ENCODE measurements at regions not wholly inside any gene's neighbourhood (a gene's known extent, or its start where the extent isn't known, plus 50 kb on each side); places are given as distances from the start of the nearest gene placed in this dataset.
A peak's percentile ranks its signal among the peaks of the same experiment; 100 is the strongest.
"Not testable (repeated sequence)": the region's sequence is repeated elsewhere in the genome, so short reads cannot be mapped to it uniquely, and the experiment has no call there.

DNA sequence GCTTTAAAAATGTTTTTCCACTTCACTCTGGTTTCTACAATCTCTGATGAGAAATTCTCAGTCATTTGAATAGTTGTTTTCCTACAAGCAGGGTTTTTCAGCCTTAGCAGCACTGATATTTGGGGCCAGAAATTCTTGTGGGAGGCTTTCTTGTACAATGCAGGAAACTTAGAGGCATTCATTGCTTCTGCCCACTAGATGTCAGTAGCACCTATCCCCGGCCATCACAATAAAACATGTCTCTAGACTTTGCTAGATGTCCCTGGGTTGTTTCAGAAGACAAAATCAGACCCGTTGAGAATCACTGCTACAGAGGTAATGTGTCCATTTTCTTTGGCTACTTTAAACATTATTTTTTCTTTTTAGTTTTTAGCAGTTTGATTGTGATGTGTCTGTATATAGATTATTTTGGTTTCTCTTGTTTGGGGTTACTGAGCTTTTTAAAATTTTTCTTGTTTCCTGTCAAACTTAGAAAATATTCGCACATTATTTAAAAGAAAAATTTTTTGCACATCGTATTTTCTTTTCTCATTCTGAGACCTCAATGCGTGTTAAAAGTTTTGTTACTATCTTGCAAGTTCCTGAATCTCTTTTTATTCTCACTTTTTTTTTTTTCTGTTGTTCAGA is 60.8 kb upstream of the CCDC179 start:
- DNase-seq (no peak), ATAC-seq (peak; percentile 77 to 78)
- WGBS = 49% methylated on average over 5 of the region's 5 CpGs
- Histone ChIP-seq H3K9me3 (ENCODE audit: control insufficient read depth, low read length) (no peaks in the 10 kb centered on the region), H3K4me1 (ENCODE audit: control insufficient read depth, insufficient read depth, low read length) (no peaks in the 10 kb centered on the region), H3K4me3 (ENCODE audit: low read length) (no peak overlapping the region), H3K27me3 (ENCODE audit: control insufficient read depth, insufficient read depth) (no peaks in the 10 kb centered on the region), H3K27ac (ENCODE audit: low read length) (no peak overlapping the region)
- intact Hi-C loops (cut with DNase I) = no loop called here

DNA sequence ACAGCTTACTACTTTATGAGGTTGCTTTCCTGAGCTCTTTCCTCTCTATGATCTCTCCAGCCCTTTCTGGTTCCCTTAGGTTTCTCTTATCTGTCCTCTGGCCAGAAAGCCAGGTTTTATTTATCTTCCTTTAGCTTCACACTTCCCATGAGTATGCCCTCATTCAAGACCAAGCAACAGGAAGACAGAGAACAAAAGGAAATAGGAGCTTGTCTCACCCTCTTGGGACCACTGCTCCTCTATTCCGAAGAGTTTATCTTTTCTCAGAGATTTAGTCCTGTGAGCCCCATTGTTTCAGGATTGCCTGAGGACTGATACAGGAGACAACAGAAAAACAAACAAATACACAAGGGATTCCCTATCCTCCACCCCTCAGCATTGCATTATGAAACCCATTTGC is 62.4 kb upstream of the CCDC179 start:
- 28% methylated on average over 1 of the region's 1 CpG for WGBS
- DNase-seq (no peak), ATAC-seq (no peak)
- Histone ChIP-seq H3K27ac (ENCODE audit: low read length) (no peak overlapping the region), H3K4me1 (ENCODE audit: control insufficient read depth, insufficient read depth, low read length) (no peaks in the 10 kb centered on the region), H3K4me3 (ENCODE audit: low read length) (no peak overlapping the region), H3K27me3 (ENCODE audit: control insufficient read depth, insufficient read depth) (no peaks in the 10 kb centered on the region), H3K9me3 (ENCODE audit: control insufficient read depth, low read length) (no peaks in the 10 kb centered on the region)
- intact Hi-C loops (cut with DNase I) = no loop called here

DNA sequence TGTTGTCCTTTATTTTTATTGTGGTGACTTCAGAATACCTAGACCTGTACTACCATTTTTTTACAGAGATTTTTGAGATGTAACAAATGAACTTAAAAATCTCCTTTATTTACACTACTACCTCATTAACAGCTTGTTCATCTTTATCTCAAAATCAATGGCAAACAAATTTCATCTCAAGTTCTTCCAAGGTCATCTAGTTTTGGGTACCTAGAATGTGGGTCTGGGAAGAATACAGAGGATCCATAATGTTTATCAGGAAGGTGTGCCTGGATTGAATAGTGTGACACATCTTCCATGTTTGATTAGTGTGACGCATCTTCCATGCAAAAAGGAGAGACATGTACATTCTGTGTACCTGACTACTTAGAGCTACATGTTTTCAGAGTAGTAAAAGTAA is 63.3 kb upstream of the CCDC179 start:
- no peaks in the 10 kb centered on the region for H3K9me3 ChIP-seq (ENCODE audit: control insufficient read depth, low read length)
- DNase-seq = no peak
- H3K27ac ChIP-seq (ENCODE audit: low read length) = no peak overlapping the region
- 97% methylated on average over 1 of the region's 1 CpG for WGBS
- no peaks in the 10 kb centered on the region for H3K27me3 ChIP-seq (ENCODE audit: control insufficient read depth, insufficient read depth)
- no peaks in the 10 kb centered on the region for H3K4me1 ChIP-seq (ENCODE audit: control insufficient read depth, insufficient read depth, low read length)
- intact Hi-C loops (cut with DNase I) = no loop called here
- no peak for ATAC-seq
- no peak overlapping the region for H3K4me3 ChIP-seq (ENCODE audit: low read length)

DNA sequence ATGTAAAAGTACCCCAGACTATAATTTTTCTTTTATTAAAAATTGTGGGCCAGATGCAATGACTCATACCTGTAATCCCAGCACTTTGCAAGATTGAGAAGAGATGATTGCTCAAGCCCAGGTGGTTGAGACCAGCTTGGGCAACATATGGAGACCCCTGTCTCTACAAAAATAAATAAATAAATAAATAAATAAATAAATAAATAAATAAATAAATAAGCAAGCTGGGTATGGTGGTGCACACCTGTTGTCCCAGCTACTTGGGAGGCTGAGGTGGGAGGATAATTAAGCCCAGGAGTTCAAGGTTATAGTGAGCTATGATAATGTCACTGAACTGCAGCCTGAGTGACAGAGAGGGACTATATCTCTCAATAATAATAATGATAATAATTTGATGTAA is 66.1 kb upstream of the CCDC179 start:
- H3K27me3 ChIP-seq (ENCODE audit: control insufficient read depth, insufficient read depth) = no peaks in the 10 kb centered on the region
- no peaks in the 10 kb centered on the region for H3K4me1 ChIP-seq (ENCODE audit: control insufficient read depth, insufficient read depth, low read length)
- no peak overlapping the region for H3K4me3 ChIP-seq (ENCODE audit: low read length)
- DNase-seq (no peak), ATAC-seq (no peak)
- intact Hi-C loops (cut with DNase I) = no loop called here
- H3K9me3 ChIP-seq (ENCODE audit: control insufficient read depth, low read length) = no peaks in the 10 kb centered on the region
- H3K27ac ChIP-seq (ENCODE audit: low read length) = no peak overlapping the region

DNA sequence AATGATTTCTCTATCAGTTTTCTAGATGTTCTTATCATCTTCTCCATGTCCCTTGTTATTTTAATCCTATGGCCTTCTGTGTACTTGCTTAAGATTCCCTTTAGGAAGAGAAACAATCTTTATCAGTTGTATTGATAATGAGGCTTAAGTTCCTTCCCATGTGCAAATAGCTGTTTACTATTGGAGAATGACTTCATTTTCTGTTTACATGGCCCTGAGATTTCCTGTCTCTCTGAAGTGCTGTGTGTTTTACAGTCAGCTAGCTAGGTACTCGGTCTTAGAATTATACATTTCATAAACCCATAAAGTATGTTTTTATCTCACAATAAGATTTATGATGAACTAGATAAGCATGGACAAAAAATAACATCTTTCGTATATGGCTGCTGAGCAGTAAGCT is 67.5 kb upstream of the CCDC179 start:
- WGBS = 61% methylated on average over 2 of the region's 2 CpGs
- intact Hi-C loops (cut with DNase I) = no loop called here

DNA sequence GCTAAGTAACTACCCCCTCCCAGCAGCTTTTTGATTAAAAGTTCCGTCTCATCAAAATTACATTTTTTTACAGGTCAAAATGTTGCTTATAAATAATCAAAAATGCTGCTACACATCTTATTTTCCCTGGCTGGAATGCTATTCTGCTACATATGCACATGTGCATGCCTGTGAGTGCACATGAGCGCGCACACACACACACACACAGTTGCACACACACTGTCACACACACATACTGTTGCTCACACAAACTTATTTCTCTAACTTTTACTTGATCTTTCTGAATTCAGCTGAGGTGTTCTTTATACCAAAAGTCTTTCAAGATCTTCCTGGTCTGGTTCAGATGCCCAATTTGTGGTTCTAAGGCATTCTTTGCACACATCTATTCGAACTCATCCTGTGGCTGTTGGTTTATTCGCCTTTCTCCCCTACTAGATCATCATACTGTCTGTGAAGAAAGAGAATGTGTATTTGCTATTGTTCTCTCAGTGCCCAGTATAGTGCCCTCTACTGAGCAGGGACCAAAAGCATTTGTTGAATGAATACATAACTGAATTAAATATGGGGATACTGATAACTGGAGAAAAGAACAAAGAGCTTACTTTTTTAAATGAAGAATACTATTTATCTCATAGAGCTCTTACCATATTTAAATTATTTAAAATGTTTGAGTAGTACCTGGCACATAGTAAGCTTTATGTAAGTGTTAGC is 68.1 kb upstream of the CCDC179 start:
- intact Hi-C loops (cut with DNase I) = no loop called here
- Histone ChIP-seq H3K27ac (ENCODE audit: low read length) (no peak overlapping the region), H3K9me3 (ENCODE audit: control insufficient read depth, low read length) (no peaks in the 10 kb centered on the region), H3K4me3 (ENCODE audit: low read length) (no peak overlapping the region), H3K27me3 (ENCODE audit: control insufficient read depth, insufficient read depth) (no peaks in the 10 kb centered on the region), H3K4me1 (ENCODE audit: control insufficient read depth, insufficient read depth, low read length) (no peaks in the 10 kb centered on the region)
- ATAC-seq (no peak), DNase-seq (no peak)
- WGBS = 87% methylated on average over 5 of the region's 5 CpGs

More for the DNA sequence above, 67.5 kb upstream of the CCDC179 start:
- Histone ChIP-seq H3K9me3 (ENCODE audit: control insufficient read depth, low read length) (no peaks in the 10 kb centered on the region), H3K4me3 (ENCODE audit: low read length) (no peak overlapping the region), H3K27me3 (ENCODE audit: control insufficient read depth, insufficient read depth) (no peaks in the 10 kb centered on the region), H3K4me1 (ENCODE audit: control insufficient read depth, insufficient read depth, low read length) (no peaks in the 10 kb centered on the region), H3K27ac (ENCODE audit: low read length) (no peak overlapping the region)
- ATAC-seq = no peak
- DNase-seq = no peak

DNA sequence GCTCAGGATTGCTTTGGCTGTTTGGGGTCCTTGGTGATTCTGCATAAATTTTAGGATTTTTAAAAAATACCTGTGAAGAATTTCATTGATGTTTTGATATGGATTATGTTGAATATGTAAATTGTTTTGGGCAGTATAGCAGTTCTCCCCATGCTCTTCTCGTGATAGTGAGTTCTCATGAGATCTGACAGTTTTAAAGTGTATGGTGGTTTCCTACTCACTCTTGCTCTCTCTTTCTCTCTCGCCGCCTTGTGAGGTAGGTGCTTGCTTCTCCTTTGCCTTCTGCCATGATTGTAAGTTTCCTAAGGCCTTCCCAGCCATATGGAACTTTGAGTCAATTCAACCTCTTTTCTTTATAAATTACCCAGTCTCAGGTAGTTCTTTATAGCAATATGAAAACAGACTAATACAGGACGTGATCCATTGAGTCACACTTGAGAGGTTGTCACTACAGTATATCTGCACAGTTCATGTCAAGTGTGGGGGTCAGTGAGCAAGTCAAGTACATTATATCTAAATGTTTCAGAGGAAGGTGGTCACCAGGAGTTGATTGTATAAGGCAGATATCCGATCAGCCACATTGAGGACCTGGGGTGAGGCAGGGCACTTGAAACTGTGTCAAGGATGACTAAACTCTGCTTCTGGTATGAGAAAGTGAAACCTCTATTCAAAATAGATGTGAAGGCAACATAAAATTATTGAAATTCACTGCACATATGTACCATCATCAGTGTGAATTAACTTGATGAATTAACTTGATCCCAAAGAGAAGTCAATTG is 70.7 kb upstream of the CCDC179 start:
- Histone ChIP-seq H3K9me3 (ENCODE audit: control insufficient read depth, low read length) (no peaks in the 10 kb centered on the region), H3K4me1 (ENCODE audit: control insufficient read depth, insufficient read depth, low read length) (no peaks in the 10 kb centered on the region), H3K27me3 (ENCODE audit: control insufficient read depth, insufficient read depth) (no peaks in the 10 kb centered on the region), H3K4me3 (ENCODE audit: low read length) (no peak overlapping the region), H3K27ac (ENCODE audit: low read length) (no peak overlapping the region)
- ATAC-seq = no peak
- 91% methylated on average over 5 of the region's 5 CpGs for WGBS
- no peak for DNase-seq
- intact Hi-C loops (cut with DNase I) = no loop called here

DNA sequence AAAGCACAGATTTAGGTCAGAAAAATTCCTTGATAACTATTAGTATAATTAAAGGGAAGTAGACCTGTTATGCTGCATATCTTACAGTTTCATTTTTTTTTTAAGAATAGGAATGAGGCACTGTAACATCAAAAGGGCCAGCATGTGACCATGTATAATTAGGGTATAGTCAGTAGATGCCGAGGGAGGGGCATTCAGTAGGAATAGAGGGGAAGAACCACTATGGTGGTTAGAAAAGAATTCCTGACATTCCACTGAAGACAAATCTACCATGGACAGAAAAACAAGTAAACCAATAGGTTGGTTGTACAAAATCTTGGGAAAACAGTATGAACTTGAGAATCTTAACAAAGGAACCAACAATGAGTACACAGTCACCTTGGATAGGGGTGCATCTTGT is 78.4 kb upstream of the CCDC179 start:
- H3K27ac ChIP-seq (ENCODE audit: low read length) = no peak overlapping the region
- DNase-seq (no peak), ATAC-seq (no peak)
- no peak overlapping the region for H3K4me3 ChIP-seq (ENCODE audit: low read length)
- H3K27me3 ChIP-seq (ENCODE audit: control insufficient read depth, insufficient read depth) = no peaks in the 10 kb centered on the region
- H3K9me3 ChIP-seq (ENCODE audit: control insufficient read depth, low read length) = no peaks in the 10 kb centered on the region
- 89% methylated on average over 1 of the region's 1 CpG for WGBS
- intact Hi-C loops (cut with DNase I) = no loop called here
- H3K4me1 ChIP-seq (ENCODE audit: control insufficient read depth, insufficient read depth, low read length) = no peaks in the 10 kb centered on the region

DNA sequence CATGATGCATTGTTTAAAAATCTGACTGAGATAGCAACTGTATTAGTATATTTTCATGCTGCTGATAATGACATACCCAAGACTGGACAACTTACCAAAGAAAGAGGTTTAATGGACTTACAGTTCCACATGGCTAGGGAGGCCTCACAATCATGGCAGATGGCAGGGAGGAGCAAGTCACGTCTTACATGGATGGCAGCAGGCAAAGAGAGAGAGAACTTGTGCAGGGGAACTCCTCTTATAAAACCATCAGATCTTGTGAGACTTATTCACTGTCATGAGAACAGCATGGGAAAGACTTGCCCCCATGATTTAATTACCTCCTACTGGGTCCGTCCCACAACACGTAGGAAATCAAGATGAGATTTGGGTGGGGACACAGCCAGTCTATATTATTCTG is 81.3 kb upstream of the CCDC179 start:
- H3K4me3 ChIP-seq (ENCODE audit: low read length); H3K27me3 ChIP-seq (ENCODE audit: control insufficient read depth, insufficient read depth); intact Hi-C loops (cut with DNase I); ATAC-seq; H3K9me3 ChIP-seq (ENCODE audit: control insufficient read depth, low read length); DNase-seq; H3K4me1 ChIP-seq (ENCODE audit: control insufficient read depth, insufficient read depth, low read length); H3K27ac ChIP-seq (ENCODE audit: low read length): not testable (repeated sequence)
- 90% methylated on average over 3 of the region's 3 CpGs for WGBS

DNA sequence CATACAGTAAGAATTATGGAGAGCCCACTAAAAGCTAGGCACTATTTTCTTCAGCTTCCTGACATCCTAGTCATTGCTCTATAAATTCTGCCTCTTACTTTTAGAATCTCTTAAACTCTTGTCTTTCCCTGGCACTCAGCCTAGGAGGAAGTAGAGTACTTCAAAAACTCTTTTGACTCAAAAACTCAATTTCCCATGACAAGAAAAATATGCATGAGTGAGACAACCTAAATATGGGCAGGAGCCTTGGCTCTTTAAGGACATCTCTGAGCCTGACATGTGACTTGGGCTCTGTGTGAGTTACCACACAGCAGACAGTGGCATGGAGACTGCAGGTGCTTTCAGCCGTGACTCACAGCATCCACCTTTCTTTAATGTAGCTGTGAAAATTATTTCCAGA is 97.5 kb upstream of the CCDC179 start:
- Histone ChIP-seq H3K4me3 (ENCODE audit: low read length) (no peak overlapping the region), H3K27ac (ENCODE audit: low read length) (no peak overlapping the region), H3K4me1 (ENCODE audit: control insufficient read depth, insufficient read depth, low read length) (no peaks in the 10 kb centered on the region), H3K9me3 (ENCODE audit: control insufficient read depth, low read length) (no peaks in the 10 kb centered on the region), H3K27me3 (ENCODE audit: control insufficient read depth, insufficient read depth) (no peaks in the 10 kb centered on the region)
- ATAC-seq = no peak
- DNase-seq = no peak
- intact Hi-C loops (cut with DNase I) = no loop called here
- WGBS = 63% methylated on average over 1 of the region's 1 CpG

DNA sequence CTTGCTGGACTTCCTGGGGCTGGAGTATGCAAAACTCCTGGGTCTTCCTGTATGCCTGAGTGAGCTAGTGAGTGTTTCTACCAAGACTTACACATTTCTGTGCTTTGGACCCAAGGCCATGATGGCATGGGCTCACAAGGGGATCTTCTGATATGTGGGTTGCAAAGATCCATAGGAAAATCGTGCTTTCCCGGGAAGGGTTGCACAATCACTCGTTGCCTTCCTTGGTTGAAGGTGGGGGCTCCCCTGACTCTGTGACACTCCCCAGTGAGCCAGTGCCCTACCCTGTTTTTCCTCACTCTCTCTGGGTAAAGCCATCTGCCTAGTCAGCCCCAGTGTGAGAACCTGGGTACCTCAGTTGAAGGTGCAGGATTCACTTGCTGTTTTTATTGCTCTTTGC is 114.0 kb upstream of the CCDC179 start:
- Histone ChIP-seq H3K27me3 (ENCODE audit: control insufficient read depth, insufficient read depth) (no peaks in the 10 kb centered on the region), H3K27ac (ENCODE audit: low read length) (no peak overlapping the region), H3K4me1 (ENCODE audit: control insufficient read depth, insufficient read depth, low read length) (no peaks in the 10 kb centered on the region), H3K9me3 (ENCODE audit: control insufficient read depth, low read length) (no peaks in the 10 kb centered on the region), H3K4me3 (ENCODE audit: low read length) (no peak overlapping the region)
- DNase-seq (no peak), ATAC-seq (no peak)
- intact Hi-C loops (cut with DNase I) = no loop called here
- WGBS = 91% methylated on average over 3 of the region's 3 CpGs

All from right cardiac atrium (tissue), 5 donors.